Fibroblast of mammary gland (primary cell): ENCODE measurements at regions not wholly inside any gene's neighbourhood (a gene's known extent, or its start where the extent isn't known, plus 50 kb on each side); places are given as distances from the start of the nearest gene placed in this dataset.

Experiments used
- DNase-seq: peaks from one replicate; pipeline ENCODE4 v3.0.0-alpha.2; 2010; ENCODE audit warnings: low read depth
- H3K4me3 ChIP-seq: 2 replicates; pipeline ENCODE4 v1.5.1; 2011; ENCODE audit warnings: low read depth, mild to moderate bottlenecking, low read length, moderate library complexity; ENCODE audit not compliant: control insufficient read depth
- TF ChIP-seq, protein P1 (sequence below): conservative IDR thresholded peaks from 2 replicates; pipeline ENCODE4 v1.5.1; 2011; ENCODE audit warnings: low read depth, low read length, inconsistent platforms; ENCODE audit not compliant: control insufficient read depth, insufficient read depth

DNA sequence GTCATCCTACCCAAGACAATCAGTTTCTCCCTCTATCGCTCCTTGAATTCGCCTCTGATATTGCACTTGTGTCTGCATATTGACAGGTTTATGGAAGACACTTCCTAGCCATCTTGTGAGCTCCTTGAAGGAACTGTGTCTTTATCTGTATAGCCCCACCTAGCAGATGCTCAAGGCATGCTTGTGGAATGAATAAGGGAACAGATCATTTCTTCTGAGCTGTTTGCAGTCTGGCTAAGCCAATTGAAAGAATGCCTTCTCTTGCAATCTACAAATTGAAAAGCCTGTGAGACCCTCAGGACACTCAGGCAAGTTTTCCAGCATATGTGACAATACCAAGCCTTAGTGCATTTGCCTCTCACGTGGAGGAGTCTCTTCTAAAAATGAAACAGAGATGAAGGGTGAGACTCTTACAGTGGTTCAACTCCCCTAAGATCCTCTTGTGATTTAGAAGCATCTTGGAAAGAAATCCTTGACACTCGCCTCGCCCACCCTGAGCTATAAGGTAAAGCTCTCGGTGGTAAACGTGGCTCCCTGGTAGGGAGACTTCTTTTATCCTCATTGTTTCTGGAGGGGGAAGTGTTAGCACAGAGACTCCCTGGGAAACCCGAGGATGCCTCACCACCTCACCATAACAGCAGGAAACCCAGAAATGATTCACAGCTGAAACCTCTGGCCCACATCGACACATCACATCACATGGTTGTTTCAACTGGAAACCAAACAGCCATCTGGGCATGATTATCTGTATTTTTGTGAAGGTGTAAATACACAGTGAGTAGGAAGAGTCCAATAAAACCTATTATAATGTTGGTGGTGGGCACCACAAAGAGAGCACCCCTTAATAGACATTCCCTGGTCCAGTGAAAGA, 112.3 kb upstream of the BCL2L14 start:
- DNase-seq = peak; percentile 98
- H3K4me3 ChIP-seq = no peak overlapping the region
- TF ChIP-seq, protein P1, sequence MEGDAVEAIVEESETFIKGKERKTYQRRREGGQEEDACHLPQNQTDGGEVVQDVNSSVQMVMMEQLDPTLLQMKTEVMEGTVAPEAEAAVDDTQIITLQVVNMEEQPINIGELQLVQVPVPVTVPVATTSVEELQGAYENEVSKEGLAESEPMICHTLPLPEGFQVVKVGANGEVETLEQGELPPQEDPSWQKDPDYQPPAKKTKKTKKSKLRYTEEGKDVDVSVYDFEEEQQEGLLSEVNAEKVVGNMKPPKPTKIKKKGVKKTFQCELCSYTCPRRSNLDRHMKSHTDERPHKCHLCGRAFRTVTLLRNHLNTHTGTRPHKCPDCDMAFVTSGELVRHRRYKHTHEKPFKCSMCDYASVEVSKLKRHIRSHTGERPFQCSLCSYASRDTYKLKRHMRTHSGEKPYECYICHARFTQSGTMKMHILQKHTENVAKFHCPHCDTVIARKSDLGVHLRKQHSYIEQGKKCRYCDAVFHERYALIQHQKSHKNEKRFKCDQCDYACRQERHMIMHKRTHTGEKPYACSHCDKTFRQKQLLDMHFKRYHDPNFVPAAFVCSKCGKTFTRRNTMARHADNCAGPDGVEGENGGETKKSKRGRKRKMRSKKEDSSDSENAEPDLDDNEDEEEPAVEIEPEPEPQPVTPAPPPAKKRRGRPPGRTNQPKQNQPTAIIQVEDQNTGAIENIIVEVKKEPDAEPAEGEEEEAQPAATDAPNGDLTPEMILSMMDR = peak; percentile 25

DNA sequence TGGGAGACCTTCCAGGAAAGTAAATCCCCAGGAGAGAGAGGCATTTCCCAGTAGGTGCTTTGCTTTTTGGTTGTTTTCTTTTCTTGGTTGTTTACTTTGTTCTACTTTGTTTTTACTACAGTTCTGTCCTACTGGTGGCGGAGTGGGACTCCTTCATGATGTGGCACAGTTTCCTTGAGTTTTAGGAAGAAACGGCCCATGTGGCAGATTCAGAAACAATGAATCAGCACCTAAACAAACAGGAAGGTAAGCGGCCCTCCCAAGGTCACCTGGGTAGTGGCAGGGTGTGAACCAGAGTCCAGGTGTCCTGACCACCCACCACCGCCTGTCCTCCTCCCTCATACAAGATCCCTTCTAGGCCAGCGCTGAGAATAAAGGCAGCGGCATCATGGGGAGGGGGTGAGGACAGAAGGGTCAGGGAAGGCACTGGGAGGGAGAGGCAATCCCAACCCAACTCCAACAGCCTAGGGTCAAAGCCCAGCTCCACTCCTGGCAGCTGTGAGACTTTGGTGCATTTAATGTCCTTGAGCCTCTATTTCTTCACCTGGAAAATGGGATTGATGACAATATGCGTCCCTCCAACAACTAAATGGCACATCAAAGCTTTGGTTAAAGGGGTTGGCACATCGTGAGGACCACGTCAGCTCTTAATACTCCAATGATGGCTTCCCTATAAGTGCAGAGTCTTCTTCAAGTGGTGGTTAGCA, 111.5 kb upstream of the BCL2L14 start:
- DNase-seq = peak; percentile 55
- H3K4me3 ChIP-seq = no peak overlapping the region
- TF ChIP-seq, protein P1 = no peak

DNA sequence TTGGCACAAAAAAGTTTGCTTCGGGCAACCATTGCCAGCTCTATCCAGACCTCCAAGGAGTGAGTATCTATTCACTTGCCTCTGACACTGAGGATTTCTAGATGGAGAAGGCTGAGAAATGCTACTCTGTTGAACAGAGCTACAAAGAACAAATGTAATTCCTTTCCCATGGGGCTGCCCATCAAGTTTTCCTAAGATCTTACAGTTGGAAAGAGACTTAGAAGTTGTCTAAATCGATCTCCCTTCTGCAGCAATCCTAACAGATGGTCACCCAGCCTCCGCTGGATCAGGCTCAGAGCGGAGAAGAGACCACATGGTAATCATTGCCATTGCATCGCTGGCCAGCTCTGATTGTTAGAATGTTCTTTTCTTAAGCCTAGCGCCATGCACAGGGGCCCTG, 110.1 kb upstream of the BCL2L14 start:
- DNase-seq = no peak
- TF ChIP-seq, protein P1 = no peak
- no peak overlapping the region for H3K4me3 ChIP-seq

DNA sequence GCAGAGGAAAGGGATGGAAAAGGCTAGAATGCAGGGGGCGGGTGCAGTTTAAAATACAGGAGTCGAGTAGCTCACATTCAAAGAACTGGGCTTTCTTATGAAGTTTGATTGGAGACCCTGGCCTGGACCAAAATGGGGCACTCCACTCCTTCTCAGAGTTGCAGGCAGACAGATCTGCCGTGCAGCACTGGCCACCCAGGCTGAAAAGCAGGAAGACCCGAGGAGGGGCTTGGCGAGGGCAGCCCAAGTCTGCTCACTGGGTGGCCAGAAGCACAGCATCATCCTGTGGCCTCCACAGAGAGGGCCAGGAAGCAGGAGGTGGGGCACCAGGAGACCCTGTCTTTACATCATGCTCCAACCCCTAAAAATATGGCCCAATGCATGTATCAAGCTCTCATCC, 109.1 kb upstream of the BCL2L14 start:
- no peak for DNase-seq
- H3K4me3 ChIP-seq = no peak overlapping the region
- TF ChIP-seq, protein P1 = no peak

DNA sequence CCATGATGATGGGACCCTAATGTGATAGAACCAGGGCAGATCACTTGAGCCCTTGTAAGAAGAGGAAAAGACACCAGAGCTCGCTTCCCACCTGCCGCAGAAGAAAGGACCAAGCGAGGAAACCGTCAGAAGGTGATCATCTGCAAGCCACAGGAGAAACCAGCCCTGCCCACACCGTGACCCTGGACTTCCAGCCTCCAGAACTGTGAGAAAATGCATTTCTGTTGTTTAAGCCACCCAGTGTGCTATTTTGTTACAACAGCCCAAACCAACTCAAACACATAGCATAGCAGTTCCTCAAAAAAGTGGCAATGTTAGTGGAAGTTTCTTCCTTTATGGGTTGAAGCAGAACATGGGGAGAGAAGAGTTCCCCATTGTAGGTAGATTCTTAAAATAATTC, 107.9 kb upstream of the BCL2L14 start:
- DNase-seq = no peak
- no peak overlapping the region for H3K4me3 ChIP-seq
- TF ChIP-seq, protein P1 = no peak

DNA sequence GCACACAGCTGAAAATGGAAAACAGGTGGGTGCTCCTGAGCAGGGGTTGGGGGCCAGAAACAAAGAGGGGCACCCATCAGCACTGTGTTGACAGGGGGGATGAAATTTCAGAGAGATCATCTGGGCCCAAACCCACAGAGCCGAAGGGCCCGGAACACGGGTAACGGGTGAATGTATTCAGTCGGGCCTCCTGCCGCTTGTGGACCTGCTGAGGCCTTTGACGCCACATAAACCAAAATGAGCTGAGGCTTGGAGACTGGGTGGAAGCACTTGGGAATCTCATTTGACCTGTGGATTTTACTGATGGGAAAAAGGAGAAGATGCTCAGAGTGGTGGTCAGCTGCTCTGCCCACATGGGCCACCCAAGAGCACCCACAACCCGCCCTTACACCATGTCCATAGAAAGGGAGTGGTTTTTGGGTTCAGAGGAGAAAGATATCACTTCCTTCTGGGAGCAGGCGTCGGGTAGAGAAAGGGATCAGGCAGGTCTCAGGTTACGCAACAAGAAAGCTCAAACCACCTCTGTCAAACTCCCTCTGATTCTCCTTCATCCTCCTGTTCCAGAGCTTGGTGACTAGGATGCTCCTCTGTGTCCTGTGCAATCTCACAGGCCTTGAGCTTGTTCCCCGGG, 106.8 kb upstream of the BCL2L14 start:
- DNase-seq = no peak
- TF ChIP-seq, protein P1 = no peak
- no peak overlapping the region for H3K4me3 ChIP-seq
